ENCODE measurements at regions not wholly inside any gene's neighbourhood (a gene's known extent, or its start where the extent isn't known, plus 50 kb on each side); places are given as distances from the start of the nearest gene placed in this dataset.

GRCh38 chr12:84585776-84586395, 326.7 kb downstream of the SLC6A15 start:
- DNase-seq (ENCODE audit: low spot score in 2 of 2): no peak
- Histone ChIP-seq H3K36me3 (no peaks in the 10 kb centered on the region), H3K4me1 (no peaks in the 10 kb centered on the region), H3K27me3 (no peaks in the 10 kb centered on the region), H3K9me3 (no peaks in the 10 kb centered on the region), H3K27ac (no peak overlapping the region), H3K4me3 (no peak overlapping the region)
- no peak for TF ChIP-seq POLR2A (IDR thresholded peaks at IDR 0.05)
- no peak for TF ChIP-seq EP300 (IDR thresholded peaks at IDR 0.05)
- TF ChIP-seq CTCF (IDR thresholded peaks at IDR 0.05): no peak
- 28 to 36% methylated on average over 5 of the region's 5 CpGs for WGBS, 2 donors

GRCh38 chr12:84572196-84572595, 340.4 kb downstream of the SLC6A15 start:
- Histone ChIP-seq H3K9me3 (peaks cover 0 to 18% (median 0%) of the 10 kb centered on the region in 4 donors), H3K27ac (no peak overlapping the region), H3K36me3 (no peaks in the 10 kb centered on the region), H3K27me3 (no peaks in the 10 kb centered on the region), H3K4me1 (no peaks in the 10 kb centered on the region), H3K4me3 (no peak overlapping the region)
- no peak for DNase-seq (ENCODE audit: low spot score in 2 of 2)
- no peak for TF ChIP-seq EP300 (IDR thresholded peaks at IDR 0.05)
- TF ChIP-seq POLR2A (IDR thresholded peaks at IDR 0.05): no peak
- TF ChIP-seq CTCF (IDR thresholded peaks at IDR 0.05): no peak
- 63 to 65% methylated on average over 3 of the region's 3 CpGs for WGBS, 2 donors

- TF ChIP-seq CTCF (IDR thresholded peaks at IDR 0.05) (no peak), POLR2A (IDR thresholded peaks at IDR 0.05) (no peak), EP300 (IDR thresholded peaks at IDR 0.05) (no peak)
- H3K36me3 ChIP-seq: no peaks in the 10 kb centered on the region
- peaks cover 0 to 5% (median 0%) of the 10 kb centered on the region in 4 donors for H3K9me3 ChIP-seq
- WGBS, 2 donors: 64 to 65% methylated on average over 3 of the region's 3 CpGs
- no peak for DNase-seq (ENCODE audit: low spot score in 2 of 2)
- H3K27me3 ChIP-seq: no peaks in the 10 kb centered on the region
- no peaks in the 10 kb centered on the region for H3K4me1 ChIP-seq
- H3K27ac ChIP-seq: no peak overlapping the region
- H3K4me3 ChIP-seq: no peak overlapping the region
Observed at GRCh38 chr12:84562331-84562730, 350.3 kb downstream of the SLC6A15 start.

- TF ChIP-seq EP300 (IDR thresholded peaks at IDR 0.05) (no peak), CTCF (IDR thresholded peaks at IDR 0.05) (no peak), POLR2A (IDR thresholded peaks at IDR 0.05) (no peak)
- Histone ChIP-seq H3K27ac (no peak overlapping the region), H3K4me3 (no peak overlapping the region), H3K9me3 (peaks cover 0 to 4% (median 0%) of the 10 kb centered on the region in 4 donors), H3K27me3 (no peaks in the 10 kb centered on the region), H3K36me3 (no peaks in the 10 kb centered on the region), H3K4me1 (no peaks in the 10 kb centered on the region)
- no peak for DNase-seq (ENCODE audit: low spot score in 2 of 2)
- WGBS, 2 donors: 94 to 96% methylated on average over 1 of the region's 1 CpG
Observed at GRCh38 chr12:84561351-84561750, 351.2 kb downstream of the SLC6A15 start.

- WGBS, 2 donors: 93 to 97% methylated on average over 15 of the region's 15 CpGs
- TF ChIP-seq POLR2A (IDR thresholded peaks at IDR 0.05) (no peak), EP300 (IDR thresholded peaks at IDR 0.05) (no peak), CTCF (IDR thresholded peaks at IDR 0.05) (no peak)
Observed at GRCh38 chr12:84554199-84554723, 358.3 kb downstream of the SLC6A15 start.

More at GRCh38 chr12:84554199-84554723, 358.3 kb downstream of the SLC6A15 start:
- Histone ChIP-seq H3K4me3 (no peak overlapping the region), H3K9me3 (no peaks in the 10 kb centered on the region), H3K4me1 (no peaks in the 10 kb centered on the region), H3K27me3 (no peaks in the 10 kb centered on the region), H3K36me3 (no peaks in the 10 kb centered on the region), H3K27ac (no peak overlapping the region)
- DNase-seq (ENCODE audit: low spot score in 2 of 2): no peak
